ENCODE measurements at regions not wholly inside any gene's neighbourhood (a gene's known extent, or its start where the extent isn't known, plus 50 kb on each side); places are given as distances from the start of the nearest gene placed in this dataset.

DNA sequence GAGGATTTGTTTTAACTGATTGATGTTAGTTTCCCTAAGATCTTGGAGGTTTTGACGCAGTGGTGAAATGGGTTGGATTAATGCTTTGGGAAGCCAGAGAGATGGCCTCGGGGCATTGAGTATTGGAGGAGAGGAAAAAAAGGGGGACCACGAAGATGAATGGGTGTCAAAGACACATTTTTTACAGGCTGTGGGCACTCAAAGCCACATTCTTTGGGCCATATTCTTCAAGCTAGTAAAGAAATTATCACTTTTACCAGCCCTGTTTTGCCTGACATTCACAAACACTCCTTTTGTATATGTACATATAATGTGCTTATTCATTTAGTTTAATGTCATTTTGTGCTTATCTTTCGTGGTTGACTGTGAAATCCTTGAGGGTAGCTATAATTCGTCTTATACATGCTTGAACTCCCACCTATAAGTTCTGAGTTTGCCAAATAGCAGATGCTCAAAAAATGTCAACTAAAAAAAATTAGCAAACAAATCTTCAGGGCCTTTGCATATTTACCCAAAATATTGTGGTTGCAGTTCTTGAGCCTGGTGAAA lies 146.3 kb downstream of the ARL6IP6 start:
- no peak for ATAC-seq
- ChIA-PET POLR2A (no interaction called here), CTCF (no interaction called here), RAD21 (ENCODE audit: low non-redundant PET in 1 of 2, low total read pairs in 2 of 2, uncharacterized antibody in 2 of 2, unreplicated experiment in 2 of 2) (no interaction called here)
- Histone ChIP-seq H3K79me2 (ENCODE audit: insufficient read depth, low read length) (no peaks in the 10 kb centered on the region), H3K9me2 (ENCODE audit: insufficient read depth) (no peaks in the 10 kb centered on the region), H3K4me1 (ENCODE audit: control insufficient read depth in 1 of 2, insufficient read depth in 2 of 2, low read length in 2 of 2) (no peaks in the 10 kb centered on the region), H3K36me3 (ENCODE audit: control insufficient read depth in 1 of 2, insufficient read depth in 2 of 2, low read length in 2 of 2) (no peaks in the 10 kb centered on the region), H4K20me1 (ENCODE audit: insufficient read depth) (no peaks in the 10 kb centered on the region), H3K27me3 (ENCODE audit: insufficient read depth, low read length) (no peaks in the 10 kb centered on the region), H3K4me3 (replicated peaks in 1 of 2; ENCODE audit: low read depth in 1 of 2, low read length in 2 of 2) (no peak overlapping the region), H3K4me2 (ENCODE audit: low read length) (no peak overlapping the region), H3K9ac (ENCODE audit: low read length) (no peak overlapping the region), H2AFZ (ENCODE audit: low read depth, low read length, poor library complexity, severe bottlenecking) (no peak overlapping the region), H3K9me3 (ENCODE audit: control insufficient read depth in 1 of 2, insufficient read depth in 1 of 2, low read depth in 1 of 2, low read length in 2 of 2) (no peaks in the 10 kb centered on the region), H3K27ac (ENCODE audit: low read depth, low read length) (no peak overlapping the region)
- TF ChIP-seq CEBPB (IDR thresholded peaks at IDR 0.05; ENCODE audit: low read depth) (no peak), YY1 (IDR thresholded peaks at IDR 0.05; ENCODE audit: extremely low read depth, insufficient replicate concordance, low read depth, low read length) (no peak), EGR1 (IDR thresholded peaks at IDR 0.05; ENCODE audit: low read depth) (no peak), ZNF274 (IDR thresholded peaks at IDR 0.05; ENCODE audit: low read depth, low read length) (no peak)
- TF ChIP-seq, protein P1, sequence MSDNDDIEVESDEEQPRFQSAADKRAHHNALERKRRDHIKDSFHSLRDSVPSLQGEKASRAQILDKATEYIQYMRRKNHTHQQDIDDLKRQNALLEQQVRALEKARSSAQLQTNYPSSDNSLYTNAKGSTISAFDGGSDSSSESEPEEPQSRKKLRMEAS (IDR thresholded peaks at IDR 0.05): no peak
- intact Hi-C loops (cut with micrococcal nuclease): no loop called here
- BruUV-seq (replicated peaks): no TSS peak
- DNase-seq (ENCODE audit: low read depth, low spot score): no peak

GRCh38 chr2:152863826-152864225 lies 145.4 kb downstream of the ARL6IP6 start:
- POLR2A ChIA-PET: no interaction called here

More at GRCh38 chr2:152863826-152864225, 145.4 kb downstream of the ARL6IP6 start:
- ATAC-seq: no peak
- no peak for DNase-seq (ENCODE audit: low read depth, low spot score)
- H4K20me1 ChIP-seq (ENCODE audit: insufficient read depth): no peaks in the 10 kb centered on the region
- H3K27ac ChIP-seq (ENCODE audit: low read depth, low read length): no peak overlapping the region
- no peak for TF ChIP-seq SRF (IDR thresholded peaks at IDR 0.05; ENCODE audit: low read depth)
- TF ChIP-seq REST (IDR thresholded peaks at IDR 0.05; ENCODE audit: low read depth): no peak
- TF ChIP-seq RAD21 (IDR thresholded peaks at IDR 0.05; ENCODE audit: low read depth): no peak
- no peak for TF ChIP-seq CEBPB (IDR thresholded peaks at IDR 0.05; ENCODE audit: low read depth)
- TF ChIP-seq FOSL1 (IDR thresholded peaks at IDR 0.05; ENCODE audit: low read depth): no peak
- TF ChIP-seq ZNF274 (IDR thresholded peaks at IDR 0.05; ENCODE audit: low read depth, low read length): no peak
- H3K4me2 ChIP-seq (ENCODE audit: low read length): no peak overlapping the region
- ChIA-PET CTCF (no interaction called here), RAD21 (ENCODE audit: low non-redundant PET in 1 of 2, low total read pairs in 2 of 2, uncharacterized antibody in 2 of 2, unreplicated experiment in 2 of 2) (no interaction called here)
- no peaks in the 10 kb centered on the region for H3K27me3 ChIP-seq (ENCODE audit: insufficient read depth, low read length)
- no peaks in the 10 kb centered on the region for H3K9me3 ChIP-seq (ENCODE audit: control insufficient read depth in 1 of 2, insufficient read depth in 1 of 2, low read depth in 1 of 2, low read length in 2 of 2)
- H3K36me3 ChIP-seq (ENCODE audit: control insufficient read depth in 1 of 2, insufficient read depth in 2 of 2, low read length in 2 of 2): no peaks in the 10 kb centered on the region
- intact Hi-C loops (cut with micrococcal nuclease): no loop called here
- no peak overlapping the region for H2AFZ ChIP-seq (ENCODE audit: low read depth, low read length, poor library complexity, severe bottlenecking)
- no TSS peak for BruUV-seq (replicated peaks)
- H3K4me3 ChIP-seq (replicated peaks in 1 of 2; ENCODE audit: low read depth in 1 of 2, low read length in 2 of 2): no peak overlapping the region
- no peaks in the 10 kb centered on the region for H3K79me2 ChIP-seq (ENCODE audit: insufficient read depth, low read length)
- no peak overlapping the region for H3K9ac ChIP-seq (ENCODE audit: low read length)
- H3K4me1 ChIP-seq (ENCODE audit: control insufficient read depth in 1 of 2, insufficient read depth in 2 of 2, low read length in 2 of 2): no peaks in the 10 kb centered on the region
- H3K9me2 ChIP-seq (ENCODE audit: insufficient read depth): no peaks in the 10 kb centered on the region

All from HCT116 (cell line).